Large intestine (tissue), 3 donors: ENCODE measurements at regions not wholly inside any gene's neighbourhood (a gene's known extent, or its start where the extent isn't known, plus 50 kb on each side); places are given as distances from the start of the nearest gene placed in this dataset.
A peak's percentile ranks its signal among the peaks of the same experiment; 100 is the strongest.

Experiments
- DNase-seq, 2 donors: peaks; one replicate each; pipeline versions ENCODE4 v3.0.0 to v3.0.0-alpha.2; 2013
- H3K27ac ChIP-seq: one replicate; pipeline ENCODE4 v1.5.1; 2013; ENCODE audit warnings: low read length
- H3K27me3 ChIP-seq: 2 replicates; pipeline ENCODE4 v1.6.1; 2013; ENCODE audit warnings: low read length; ENCODE audit not compliant: control insufficient read depth, insufficient read depth
- H3K36me3 ChIP-seq: 2 replicates; pipeline ENCODE4 v1.6.1; 2013; ENCODE audit warnings: low read length; ENCODE audit not compliant: control insufficient read depth, insufficient read depth
- H3K4me1 ChIP-seq: one replicate; pipeline ENCODE4 v1.6.1; 2013; ENCODE audit warnings: low read length; ENCODE audit not compliant: control insufficient read depth, insufficient read depth
- H3K4me3 ChIP-seq: one replicate; pipeline ENCODE4 v1.5.1; 2013; ENCODE audit warnings: low read length
- H3K9me3 ChIP-seq: one replicate; pipeline ENCODE4 v1.6.1; 2013; ENCODE audit warnings: mild to moderate bottlenecking, low read depth, low read length, moderate library complexity; ENCODE audit not compliant: control insufficient read depth
- WGBS: methylation state at CpG from one replicate; pipeline ENCODE4 v1.1.5; 2013; ENCODE audit warnings: low lambda C conversion rate; ENCODE audit not compliant: insufficient coverage; 5-methylcytosine and 5-hydroxymethylcytosine counted together

GRCh38 chr10:4357911-4358310, 468.1 kb upstream of the AKR1E2 start:
- Histone ChIP-seq H3K36me3 (no peaks in the 10 kb centered on the region), H3K4me3 (no peak overlapping the region), H3K27me3 (peaks cover 8% of the 10 kb centered on the region), H3K9me3 (no peaks in the 10 kb centered on the region), H3K27ac (no peak overlapping the region), H3K4me1 (no peaks in the 10 kb centered on the region)
- DNase-seq = no peak

GRCh38 chr10:4355350-4355749, 470.7 kb upstream of the AKR1E2 start:
- Histone ChIP-seq H3K4me3 (no peak overlapping the region), H3K4me1 (no peaks in the 10 kb centered on the region), H3K9me3 (no peaks in the 10 kb centered on the region), H3K36me3 (no peaks in the 10 kb centered on the region), H3K27me3 (peaks cover 11% of the 10 kb centered on the region), H3K27ac (no peak overlapping the region)
- WGBS = no CpG with 5 or more reads among the region's 1 CpG
- no peak for DNase-seq

DNA sequence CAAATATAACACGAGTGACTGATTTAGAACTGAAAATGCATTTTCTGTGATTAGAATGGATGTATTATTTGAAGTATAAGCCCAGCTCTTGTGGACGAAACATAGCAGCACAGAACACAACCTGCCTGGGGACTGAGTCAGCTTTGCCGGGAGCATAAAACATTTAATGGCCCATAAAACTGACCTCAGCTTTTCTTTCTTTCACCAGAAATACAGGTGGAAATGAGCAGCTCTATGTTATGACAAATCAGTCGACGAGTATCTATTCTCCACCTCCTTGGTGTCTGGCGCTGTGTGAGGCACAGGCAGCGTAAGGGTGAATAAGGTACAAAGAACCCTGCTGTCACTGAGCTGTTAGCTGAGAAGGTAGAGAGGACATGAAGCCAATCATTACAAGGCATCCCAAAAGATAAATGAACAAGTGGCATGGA, 471.6 kb upstream of the AKR1E2 start:
- Histone ChIP-seq H3K4me1 (no peaks in the 10 kb centered on the region), H3K4me3 (no peak overlapping the region), H3K36me3 (no peaks in the 10 kb centered on the region), H3K27me3 (peaks cover 11% of the 10 kb centered on the region), H3K9me3 (no peaks in the 10 kb centered on the region), H3K27ac (no peak overlapping the region)
- DNase-seq = no peak
- WGBS = 60% methylated on average over 1 of the region's 7 CpGs

DNA sequence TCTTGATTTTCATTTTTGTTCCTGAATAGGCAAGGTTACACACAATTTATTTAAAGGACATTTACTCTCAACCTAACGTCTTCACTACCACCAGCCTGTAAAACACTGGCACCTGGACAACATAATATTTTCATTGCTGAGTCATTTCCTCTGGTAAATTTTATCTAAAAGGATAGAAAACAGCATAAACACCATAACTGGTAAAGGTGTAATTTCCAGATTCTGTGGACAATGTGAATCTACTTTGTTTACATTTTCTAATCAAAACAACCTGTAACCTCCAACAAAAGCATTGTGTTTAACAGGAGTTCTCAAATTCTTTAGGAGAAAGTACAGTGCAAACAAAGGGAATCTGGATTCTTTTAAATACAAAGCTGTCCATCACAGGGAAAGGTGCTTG, 472.0 kb upstream of the AKR1E2 start:
- 20% methylated on average over 1 of the region's 1 CpG for WGBS

DNA sequence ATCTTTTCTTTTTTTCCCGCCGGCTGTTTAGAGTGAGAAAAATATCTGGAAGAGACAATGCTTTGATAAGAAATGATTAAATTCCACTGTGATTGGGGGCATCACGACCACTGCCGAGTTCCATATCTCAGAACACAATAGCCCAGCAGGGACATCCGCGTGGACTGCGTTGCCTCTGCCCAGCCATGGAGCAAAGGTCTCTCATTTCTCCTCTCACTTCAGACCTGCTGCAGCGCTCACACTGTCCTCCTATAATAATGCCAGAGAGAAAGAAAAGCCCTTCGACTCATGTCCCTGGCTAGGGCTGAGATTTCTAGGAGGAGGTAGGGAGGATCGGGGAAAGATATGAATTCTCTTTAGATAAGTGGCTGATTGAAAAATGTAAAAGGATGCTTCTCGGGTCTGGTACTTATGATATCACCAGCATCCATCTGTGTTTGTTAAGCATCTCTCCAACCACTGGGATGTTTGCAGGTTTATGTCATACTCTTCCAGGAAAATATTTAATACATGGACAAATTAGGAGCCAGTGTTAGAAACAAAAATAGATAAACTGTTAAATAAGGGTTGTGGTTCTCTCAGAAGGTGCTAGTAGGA, 472.9 kb upstream of the AKR1E2 start:
- Histone ChIP-seq H3K36me3 (no peaks in the 10 kb centered on the region), H3K9me3 (no peaks in the 10 kb centered on the region), H3K27ac (no peak overlapping the region), H3K27me3 (peaks cover 11% of the 10 kb centered on the region), H3K4me1 (no peaks in the 10 kb centered on the region), H3K4me3 (no peak overlapping the region)
- WGBS = no CpG with 5 or more reads among the region's 11 CpGs
- no peak for DNase-seq

More for the DNA sequence above, 472.0 kb upstream of the AKR1E2 start:
- Histone ChIP-seq H3K4me1 (no peaks in the 10 kb centered on the region), H3K27me3 (peaks cover 11% of the 10 kb centered on the region), H3K9me3 (no peaks in the 10 kb centered on the region), H3K27ac (no peak overlapping the region), H3K4me3 (no peak overlapping the region), H3K36me3 (no peaks in the 10 kb centered on the region)
- no peak for DNase-seq

- Histone ChIP-seq H3K9me3 (no peaks in the 10 kb centered on the region), H3K4me1 (no peaks in the 10 kb centered on the region), H3K27ac (no peak overlapping the region), H3K27me3 (peaks cover 11% of the 10 kb centered on the region), H3K4me3 (no peak overlapping the region), H3K36me3 (no peaks in the 10 kb centered on the region)
- DNase-seq = peak in 1 of 2 donors; percentile 5
- WGBS = no CpG with 5 or more reads among the region's 7 CpGs
Measured at GRCh38 chr10:4352414-4352961, 473.5 kb upstream of the AKR1E2 start.

DNA sequence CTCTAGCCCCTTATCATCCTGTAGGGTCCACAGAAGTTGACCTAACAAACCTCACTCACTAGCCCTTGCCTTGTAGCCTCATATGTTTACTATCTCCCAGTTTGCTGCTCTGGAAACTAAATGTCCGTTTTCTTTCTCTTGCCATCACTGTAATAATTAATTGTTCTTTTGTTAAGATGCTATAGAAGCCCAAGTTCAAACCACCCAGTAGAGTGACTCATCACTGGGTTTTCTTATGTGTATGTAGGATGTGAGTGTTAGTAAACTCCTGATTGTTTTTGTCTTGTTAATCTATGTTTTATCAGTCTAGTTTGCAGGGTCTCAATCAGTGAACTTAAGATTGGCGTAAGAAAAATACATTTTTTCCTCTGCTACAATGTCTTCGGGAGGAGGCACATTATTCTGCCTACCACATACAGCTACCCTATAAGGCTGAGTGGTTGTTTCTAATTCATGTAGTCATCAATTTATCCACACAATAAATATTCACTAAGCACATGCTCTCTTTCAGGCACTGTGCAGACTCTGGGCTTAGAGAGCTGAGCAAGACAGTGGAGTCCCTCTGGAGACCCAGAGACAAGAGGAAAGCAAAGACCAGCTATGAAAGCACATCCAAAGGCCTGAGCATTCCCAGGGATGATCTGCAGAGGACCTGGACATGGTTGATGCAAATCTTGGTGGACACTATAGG, 474.1 kb upstream of the AKR1E2 start:
- no peaks in the 10 kb centered on the region for H3K4me1 ChIP-seq
- peak in 1 of 2 donors; percentile 4 for DNase-seq
- no peaks in the 10 kb centered on the region for H3K36me3 ChIP-seq
- WGBS = 100% methylated on average over 3 of the region's 3 CpGs
- H3K4me3 ChIP-seq = no peak overlapping the region
- no peaks in the 10 kb centered on the region for H3K9me3 ChIP-seq
- H3K27ac ChIP-seq = no peak overlapping the region
- H3K27me3 ChIP-seq = peaks cover 11% of the 10 kb centered on the region

GRCh38 chr10:4347397-4347796, 478.6 kb upstream of the AKR1E2 start:
- Histone ChIP-seq H3K9me3 (no peaks in the 10 kb centered on the region), H3K27ac (no peak overlapping the region), H3K27me3 (no peaks in the 10 kb centered on the region), H3K4me3 (no peak overlapping the region), H3K36me3 (no peaks in the 10 kb centered on the region), H3K4me1 (peaks cover 4% of the 10 kb centered on the region)
- DNase-seq = no peak
- 100% methylated on average over 1 of the region's 6 CpGs for WGBS

DNA sequence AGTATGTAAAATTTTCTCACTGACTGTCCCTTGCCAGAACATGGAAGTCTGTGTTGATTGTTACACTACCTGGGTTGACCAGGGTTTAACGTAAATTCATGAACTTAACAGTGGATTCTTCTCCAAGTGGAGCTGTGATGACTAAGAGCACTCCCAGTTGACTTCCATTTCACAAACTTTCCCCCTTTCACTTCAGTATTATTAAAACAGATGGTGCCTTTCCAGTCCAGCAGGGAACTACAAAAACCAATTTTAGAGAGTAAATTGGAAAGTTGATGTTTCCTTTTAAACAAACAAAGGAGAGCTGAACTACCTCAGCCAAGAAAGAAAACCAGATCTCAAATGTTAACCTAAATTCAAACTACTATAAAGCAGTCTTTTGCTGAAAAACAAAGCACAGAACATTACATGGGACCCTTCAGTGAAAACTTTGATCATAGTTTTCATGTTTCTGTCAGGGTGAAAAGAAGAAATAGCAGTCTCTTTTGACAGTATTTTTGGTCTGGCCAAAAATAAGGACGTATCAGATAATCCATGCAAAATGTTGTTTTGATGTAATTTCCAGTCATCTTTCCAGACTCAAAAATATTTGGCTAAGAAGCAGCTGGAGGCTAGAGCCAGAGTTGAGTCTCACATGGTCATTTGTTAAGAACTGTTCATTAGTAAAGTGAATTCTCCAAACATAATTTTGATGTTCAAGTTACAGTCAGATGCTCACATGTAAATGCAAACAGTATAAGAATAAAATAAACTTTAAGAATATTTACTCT, 479.9 kb upstream of the AKR1E2 start:
- Histone ChIP-seq H3K9me3 (no peaks in the 10 kb centered on the region), H3K4me3 (no peak overlapping the region), H3K27ac (no peak overlapping the region), H3K27me3 (no peaks in the 10 kb centered on the region), H3K36me3 (no peaks in the 10 kb centered on the region), H3K4me1 (peaks cover 4% of the 10 kb centered on the region)
- DNase-seq = peak in 1 of 2 donors; percentile 3
- 80% methylated on average over 1 of the region's 2 CpGs for WGBS

DNA sequence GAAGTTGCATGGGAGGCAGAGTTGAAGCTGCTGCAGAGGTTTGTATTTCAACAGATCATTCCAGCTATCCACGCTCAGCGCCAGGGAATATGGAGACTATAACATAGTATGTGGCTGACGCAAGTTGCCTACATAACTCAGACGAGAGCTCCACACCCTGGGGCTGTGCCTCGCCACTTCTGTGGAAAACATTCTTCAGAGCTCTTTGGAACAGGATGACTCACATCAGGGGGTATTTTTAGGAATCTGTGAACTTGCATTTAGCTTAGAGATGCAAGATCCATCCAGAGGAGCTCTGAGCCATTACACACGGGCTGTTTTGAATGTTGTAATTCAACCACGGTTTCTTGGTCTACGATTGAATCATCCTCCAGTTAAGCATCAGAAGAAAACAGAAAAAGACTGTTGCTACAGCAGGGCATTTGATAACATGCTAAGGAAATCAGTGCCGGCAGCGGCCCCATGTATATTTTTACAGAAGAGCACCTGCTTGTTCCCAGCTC, 481.5 kb upstream of the AKR1E2 start:
- Histone ChIP-seq H3K27me3 (no peaks in the 10 kb centered on the region), H3K36me3 (no peaks in the 10 kb centered on the region), H3K9me3 (no peaks in the 10 kb centered on the region), H3K4me3 (no peak overlapping the region), H3K27ac (peak overlapping the region; percentile 43), H3K4me1 (peaks cover 4% of the 10 kb centered on the region)
- peak; percentile 29 to 32 for DNase-seq
- no CpG with 5 or more reads among the region's 10 CpGs for WGBS
